ENCODE measurements at regions not wholly inside any gene's neighbourhood (a gene's known extent, or its start where the extent isn't known, plus 50 kb on each side); places are given as distances from the start of the nearest gene placed in this dataset.

DNA sequence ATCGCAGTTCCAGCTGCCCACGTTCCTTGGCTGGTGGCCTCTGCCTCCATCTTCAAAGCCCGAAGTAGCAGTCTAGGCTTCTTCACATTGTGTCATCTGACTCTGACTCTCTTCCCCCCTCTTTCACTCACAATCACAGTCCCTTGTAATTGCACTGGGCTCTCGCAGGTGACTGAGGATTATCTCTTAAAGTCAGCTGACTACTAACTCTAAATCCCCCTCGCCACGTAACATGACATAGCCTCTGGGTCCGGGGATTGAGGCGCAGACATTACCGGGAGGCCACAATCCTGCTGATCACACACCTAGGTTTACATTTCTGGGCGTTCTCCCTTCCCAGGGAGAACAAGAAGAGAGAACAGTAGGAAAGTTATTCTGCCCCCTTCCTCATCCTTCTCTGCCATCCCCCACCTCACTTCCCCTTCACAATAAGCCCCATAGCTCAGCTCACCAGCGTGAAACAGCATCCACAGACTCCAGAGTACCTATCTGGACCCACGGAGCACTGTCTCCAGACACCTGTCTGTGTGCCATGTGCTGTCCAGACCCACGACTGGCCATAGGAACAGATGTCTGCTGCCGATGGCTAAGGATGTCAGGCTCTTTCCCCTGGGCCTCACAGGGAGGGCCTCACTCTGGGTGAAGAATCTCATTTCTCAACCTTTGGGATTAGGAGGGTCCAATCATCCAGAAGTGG, 64.3 kb upstream of the FZD7 start:
- DNase-seq (ENCODE audit: low spot score), result no peak

DNA sequence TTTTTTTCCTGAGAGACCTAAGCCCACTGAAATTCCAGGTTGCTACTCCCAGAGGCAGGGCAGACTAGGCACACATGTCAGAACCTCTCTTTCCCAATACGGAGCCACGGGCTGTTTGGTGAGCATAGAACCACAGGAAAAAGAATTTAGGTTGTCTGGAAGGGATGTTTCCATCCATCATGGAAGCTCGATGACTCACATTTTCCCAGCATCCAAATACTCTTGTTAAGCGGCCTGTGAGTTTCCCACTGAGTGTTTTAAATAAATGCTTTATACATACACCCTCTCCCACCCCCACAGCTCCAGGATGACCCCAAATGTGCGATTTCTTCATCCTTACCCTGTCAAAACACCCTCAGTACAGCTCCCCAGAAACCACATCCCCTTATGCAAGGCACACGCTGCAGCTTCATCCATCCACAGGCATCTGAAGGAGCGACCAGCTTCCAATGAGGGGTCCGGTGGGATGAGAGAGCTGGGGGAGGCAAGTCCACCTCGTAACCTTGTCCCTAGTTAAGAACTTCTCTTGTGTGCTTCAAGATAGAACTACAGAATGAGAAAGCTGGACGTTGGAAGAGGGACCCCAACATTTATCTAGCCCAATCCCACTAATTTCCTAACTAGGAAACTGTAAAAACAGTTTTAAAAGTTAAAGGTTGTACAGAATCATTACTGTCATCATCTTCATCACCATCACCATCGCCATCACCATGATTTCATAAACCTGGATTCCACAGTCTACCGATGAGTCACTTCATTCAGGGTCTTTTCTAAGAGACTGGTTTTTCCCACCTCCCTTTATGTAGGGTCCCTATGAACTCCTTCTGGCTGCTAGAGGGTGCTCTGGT, 63.5 kb upstream of the FZD7 start:
- no peak for DNase-seq (ENCODE audit: low spot score)

DNA sequence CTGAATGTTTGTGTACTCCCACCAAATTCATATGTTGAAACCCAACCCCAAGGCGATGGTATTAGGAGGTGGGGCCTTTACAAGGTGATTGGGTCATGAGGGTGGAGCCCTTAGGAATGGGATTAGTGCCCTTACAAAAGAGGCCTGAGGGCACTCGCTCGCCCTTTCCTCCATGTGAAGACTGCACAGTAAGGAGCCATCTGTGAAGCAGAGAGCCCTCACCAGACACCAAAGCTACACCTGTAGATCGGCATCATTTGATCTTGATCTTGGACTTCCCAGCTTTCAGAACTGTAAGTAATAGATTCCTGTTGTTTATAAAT, 62.9 kb upstream of the FZD7 start:
- no peak for DNase-seq (ENCODE audit: low spot score)

DNA sequence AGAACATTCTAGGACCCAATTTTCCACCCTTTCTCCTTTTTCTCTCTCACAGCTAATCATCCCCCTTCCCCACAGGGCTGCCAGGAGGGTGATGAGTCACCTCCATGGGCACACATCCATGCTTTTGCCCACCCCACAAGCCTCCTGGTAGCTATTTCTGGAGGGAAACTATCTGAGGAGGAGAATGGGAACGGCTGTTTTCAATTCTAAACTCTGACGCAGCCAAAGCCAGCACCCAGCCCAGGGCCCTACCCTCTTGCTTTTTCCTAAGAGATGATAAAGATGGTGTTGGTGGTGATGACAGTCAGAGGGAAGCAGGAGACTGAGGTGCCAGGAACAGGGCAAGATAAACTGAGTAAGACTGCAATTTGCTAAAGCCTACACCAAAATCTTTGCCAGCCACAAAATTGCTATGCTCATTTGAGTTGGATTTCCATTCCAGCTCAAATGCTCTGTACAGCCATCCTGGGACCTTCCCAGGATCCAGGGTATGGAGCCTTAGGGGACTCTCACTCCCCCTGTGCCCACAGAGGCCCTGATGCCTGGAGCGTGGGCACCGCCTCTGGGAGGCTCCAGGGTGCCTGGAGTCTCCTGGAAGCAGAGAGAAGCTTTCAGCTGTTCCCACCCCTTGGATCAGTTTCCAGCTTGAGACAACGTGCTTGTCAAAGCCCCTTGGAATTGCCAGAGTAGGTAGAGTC, 62.0 kb upstream of the FZD7 start:
- no peak for DNase-seq (ENCODE audit: low spot score)

DNA sequence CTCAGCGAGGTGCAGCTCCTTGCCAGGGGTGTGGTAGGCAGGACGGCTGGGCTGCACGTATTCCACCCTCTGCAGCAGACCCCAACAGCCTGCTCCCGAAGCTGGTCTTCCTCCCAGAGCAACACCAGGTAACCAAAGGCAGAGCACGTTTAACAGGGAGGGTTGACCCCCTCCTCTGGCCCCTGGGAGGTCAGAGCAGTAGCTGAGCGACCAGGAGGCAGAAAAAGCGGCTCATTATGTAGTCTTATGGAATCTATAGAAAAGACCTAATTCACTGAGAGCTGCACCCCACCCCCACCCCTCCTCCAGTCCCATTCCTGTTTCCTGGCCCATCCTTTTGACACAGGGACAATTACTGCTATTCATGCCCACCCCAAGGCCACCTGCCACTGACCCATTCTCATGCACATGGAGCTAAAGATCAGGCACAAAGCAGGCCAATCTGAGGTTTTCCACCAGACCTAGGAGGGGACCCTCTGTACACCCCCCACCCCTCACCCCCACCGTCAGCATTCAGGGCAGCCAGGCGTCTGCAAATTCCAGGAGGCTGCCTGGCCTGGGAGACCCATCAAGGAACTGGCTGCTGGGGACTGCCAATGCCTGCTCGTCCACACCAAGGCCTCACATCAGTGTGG, 60.9 kb upstream of the FZD7 start:
- no peak for DNase-seq (ENCODE audit: low spot score)

DNA sequence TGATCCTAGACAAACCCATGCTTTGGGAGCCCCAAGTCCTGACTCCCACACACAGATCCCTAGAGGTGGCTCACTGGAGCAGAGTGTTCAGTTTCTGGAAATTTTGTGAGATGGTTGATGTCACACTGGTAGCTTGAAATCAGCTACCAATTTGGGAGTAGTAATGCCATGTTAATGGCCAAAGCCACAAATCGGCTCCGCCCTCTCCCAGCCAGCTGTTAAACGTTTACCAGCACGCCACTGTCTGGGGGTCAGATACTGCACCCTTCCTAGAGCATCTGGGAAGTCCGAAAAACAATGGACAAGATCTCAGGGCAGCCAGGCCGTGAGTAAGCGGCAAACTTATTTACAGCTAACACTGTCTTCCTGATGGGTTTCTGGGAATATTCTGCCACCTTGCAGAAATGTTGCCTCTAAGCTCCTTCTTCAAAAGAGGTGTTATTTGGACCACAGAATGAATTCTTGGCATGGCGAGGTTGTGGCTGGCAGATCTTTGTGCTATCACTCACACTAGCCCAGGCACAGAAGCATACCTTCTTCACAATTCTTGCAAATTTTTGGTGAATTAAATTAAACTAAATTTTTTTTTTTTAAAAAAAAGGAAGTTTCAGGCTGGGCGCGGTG, 60.2 kb upstream of the FZD7 start:
- no peak for DNase-seq (ENCODE audit: low spot score)

DNA sequence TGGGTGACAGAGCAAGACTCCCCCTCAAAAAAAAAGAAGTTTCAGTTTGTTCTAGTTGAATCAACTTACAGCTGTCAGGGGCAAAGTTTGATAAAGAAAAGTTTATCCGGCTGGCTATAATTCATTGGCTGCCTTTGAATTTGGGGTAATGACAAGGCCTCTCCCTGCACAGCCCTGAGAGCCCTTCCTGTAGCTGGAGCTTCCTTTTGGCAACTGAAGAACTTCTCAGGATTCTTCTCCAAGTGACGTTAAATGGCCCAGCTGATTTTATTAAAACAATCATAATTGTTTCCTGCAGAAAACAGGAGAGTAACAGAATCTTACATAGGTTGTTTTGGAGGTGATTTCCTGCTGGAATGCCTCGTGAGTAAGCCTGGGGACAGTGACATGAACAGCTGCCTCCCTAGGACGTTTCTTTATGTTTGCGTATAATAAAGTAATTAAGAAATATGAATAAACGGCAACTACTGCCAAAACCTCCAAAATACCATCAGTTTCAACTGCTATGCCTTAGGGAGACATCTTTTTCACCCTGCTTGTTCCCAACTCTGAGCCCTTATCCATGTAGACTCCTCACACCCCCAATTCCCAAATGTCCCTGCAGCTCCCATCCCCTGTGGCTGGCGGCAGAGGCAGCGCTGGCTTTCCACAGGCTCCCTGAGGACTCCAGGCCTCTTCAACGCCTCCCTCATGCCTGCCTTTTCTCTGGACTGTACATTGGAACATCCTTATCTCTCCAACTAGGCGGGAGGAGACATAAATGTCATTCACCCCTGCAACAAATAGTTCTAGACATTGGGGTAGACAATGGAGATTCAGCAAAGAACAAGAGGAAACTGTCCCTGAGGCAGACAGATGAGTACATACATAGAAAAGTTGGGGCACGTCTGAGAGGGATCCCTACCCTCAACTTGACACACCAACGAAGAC, 59.2 kb upstream of the FZD7 start:
- no peak for DNase-seq (ENCODE audit: low spot score)

DNA sequence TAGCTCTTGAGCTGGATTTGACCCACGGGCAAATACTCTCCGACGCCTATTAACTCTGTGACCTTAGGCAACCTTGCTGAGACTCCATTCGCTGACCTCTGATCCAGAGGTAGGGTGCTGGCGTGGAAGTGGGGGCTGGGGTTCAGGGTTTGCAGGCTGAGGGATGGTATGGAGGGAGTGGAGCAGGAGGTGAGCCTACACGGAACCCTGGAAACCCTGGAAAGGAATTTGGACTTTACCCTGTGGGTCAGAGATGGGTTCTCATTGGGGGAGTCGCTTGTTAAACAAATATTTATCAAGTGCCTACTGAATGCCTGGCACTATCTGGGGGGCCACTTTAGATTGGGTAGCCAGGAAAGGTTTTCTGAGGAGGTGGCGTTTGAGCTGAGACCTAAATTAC, 58.2 kb upstream of the FZD7 start:
- DNase-seq (ENCODE audit: low spot score), result no peak

DNA sequence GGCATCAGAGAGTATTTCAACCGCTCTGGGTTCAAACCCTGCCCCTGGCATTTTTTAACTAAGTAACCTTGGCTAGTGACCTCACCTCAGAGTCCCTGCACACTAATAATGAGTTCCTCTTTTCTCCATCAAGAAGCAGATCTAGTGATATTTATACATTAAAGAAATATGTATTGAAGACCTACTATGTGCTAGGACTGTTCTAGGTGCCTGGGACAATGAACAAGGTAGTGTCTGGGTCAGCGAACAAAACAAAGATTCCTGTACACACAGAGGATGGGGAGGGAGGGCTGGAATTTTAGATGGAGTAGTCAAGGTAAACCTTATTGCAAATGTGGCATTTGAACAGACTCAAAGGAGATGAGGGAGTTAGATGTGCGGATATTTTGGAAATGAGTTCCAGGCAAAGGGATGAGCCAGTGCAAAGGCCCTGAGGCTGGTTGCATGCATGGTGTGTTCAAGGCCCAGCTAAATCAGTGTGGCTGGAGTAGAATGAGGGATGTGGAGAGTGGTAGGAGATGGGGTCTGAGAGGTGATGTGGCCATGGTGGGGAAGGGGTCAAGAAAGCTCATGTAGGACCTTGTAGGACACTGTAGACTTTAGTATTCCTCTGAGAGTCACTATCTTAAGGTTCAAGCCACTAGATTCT, 57.6 kb upstream of the FZD7 start:
- no peak for DNase-seq (ENCODE audit: low spot score)

DNA sequence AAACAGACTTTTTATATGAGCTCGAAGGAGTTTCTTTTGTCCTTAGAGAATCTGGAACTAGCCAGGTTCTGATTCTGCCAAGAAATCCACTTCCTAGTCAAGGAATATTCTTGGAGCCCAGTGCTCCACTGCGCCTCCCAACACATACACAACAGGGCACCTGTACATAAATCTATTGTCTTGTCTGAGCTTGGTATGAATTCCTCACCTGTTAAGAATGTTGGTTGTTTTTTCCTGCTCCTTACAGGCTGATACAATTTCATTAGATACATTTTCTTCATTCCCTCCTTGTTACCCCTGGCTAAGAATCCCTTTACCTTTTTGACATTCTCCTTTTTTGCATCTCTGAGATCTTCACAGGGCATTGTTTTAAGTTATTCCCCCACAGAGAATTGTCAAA, 56.0 kb upstream of the FZD7 start:
- no peak for DNase-seq (ENCODE audit: low spot score)

DNA sequence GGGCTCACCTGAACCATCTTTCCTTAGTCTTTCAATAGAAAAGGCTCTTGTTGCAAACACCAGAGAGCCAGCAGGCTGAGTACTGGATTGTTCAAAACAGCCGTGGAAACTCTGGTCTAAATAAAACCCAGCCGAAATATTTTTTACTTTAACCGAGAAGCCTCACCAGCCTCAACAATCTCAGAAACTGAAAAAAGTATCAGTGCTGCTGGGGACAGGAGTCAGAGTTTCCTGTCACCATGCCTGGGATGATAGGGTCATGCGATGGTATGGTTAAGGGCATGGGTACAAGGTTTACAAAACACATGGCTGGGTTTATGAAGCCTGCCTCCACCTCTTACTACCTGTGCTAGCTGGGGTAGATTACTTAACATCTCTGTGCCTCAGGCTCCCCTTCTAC, 55.3 kb upstream of the FZD7 start:
- no peak for DNase-seq (ENCODE audit: low spot score)

DNA sequence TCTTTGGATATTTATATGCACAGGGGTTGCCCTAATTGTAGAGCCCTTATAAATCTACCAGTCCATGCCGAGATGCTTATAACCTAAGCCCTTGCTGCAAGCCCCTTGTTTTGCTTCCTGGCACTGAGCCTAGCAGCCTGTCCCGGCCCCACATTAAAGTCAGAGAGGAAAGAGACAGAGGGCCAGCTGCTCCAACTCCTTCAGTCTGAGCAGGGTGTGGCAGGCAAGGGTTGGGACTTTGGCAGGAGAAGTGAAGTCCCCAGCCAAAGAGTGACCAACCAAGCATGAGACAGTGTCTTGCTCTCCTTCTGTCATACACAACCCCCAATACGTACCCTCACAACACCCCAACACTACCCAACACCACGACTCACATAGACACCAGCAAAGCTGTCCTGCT, 54.7 kb upstream of the FZD7 start:
- no peak for DNase-seq (ENCODE audit: low spot score)

DNA sequence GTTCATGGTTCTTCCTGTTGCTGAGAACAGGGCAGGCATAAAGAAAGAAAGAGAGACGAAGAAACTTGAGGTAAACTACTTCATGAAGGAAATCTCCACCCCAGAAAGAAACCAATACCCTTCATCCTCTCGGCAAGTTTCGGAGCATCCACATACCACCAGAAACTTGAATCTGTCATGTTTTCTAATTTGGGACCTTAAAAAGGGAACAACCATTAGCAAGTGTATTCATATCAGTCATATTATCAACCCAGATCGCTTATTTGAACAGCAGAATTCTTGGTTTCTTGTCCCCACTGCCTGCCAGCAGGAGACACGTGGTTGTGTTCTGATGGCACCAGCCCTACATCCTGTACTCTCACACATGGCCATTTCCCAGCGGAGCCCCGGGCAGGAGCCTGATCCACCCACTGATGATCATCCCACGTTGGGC, 53.2 kb upstream of the FZD7 start:
- DNase-seq (ENCODE audit: low spot score), result no peak

DNA sequence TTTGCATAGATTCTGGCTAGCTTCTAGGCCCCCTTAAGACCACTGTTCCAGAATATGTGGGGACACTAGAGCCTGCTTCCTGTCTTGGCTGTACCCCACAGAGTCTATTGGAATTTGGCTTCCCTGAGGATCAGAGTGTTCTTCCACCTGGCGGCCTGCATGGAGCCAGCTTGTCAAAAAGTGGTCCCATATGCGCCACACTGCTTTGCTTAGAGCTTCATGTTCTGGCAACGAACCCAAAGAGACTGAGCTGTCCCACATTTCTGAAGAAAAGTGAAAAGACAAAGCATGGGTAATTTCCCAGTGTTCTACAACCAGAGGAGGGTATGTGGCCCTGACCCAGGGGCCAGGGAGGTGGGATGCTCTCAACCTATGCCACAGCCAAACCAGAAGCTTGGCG, 52.7 kb upstream of the FZD7 start:
- no peak for DNase-seq (ENCODE audit: low spot score)

DNA sequence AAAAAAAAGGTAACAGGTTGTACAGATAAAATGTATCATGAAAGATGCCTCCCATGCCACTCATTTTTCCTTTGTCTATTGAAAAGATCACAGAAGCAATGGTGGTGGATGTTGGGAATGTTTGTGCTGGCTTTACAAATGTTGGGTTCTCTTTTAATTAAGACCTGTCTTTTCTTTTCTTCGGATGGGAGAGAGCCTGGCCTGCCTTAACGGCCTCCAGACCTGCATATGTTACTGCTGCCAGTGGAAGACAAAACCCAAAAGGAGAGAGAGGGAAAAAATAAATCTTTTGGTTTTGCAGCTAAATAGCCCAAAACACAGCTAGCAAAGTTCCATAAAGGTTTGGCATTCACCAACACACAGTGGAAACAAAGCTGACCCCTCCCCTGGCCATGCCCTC, 50.5 kb upstream of the FZD7 start:
- DNase-seq (ENCODE audit: low spot score), result no peak

DNA sequence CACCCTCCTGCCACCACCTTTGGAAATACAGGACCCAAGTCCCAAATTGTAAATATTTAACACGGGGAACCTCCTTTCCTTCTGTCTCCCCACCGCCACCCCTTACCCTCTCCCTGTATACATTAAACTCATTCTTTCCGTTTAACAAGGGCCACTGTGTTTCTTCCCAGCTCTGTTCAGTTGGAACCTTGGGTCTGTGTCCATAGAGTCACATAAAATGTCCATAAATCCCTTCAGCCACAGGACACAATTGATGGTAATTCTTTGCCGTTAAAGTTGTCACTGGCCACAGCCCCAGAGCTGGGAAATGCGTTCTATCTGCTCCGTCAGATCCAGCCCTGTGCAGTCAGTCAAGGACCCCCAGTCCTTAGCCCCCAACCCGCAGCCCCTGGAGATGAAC, 49.9 kb upstream of the FZD7 start:
- DNase-seq (ENCODE audit: low spot score), result peak; percentile 12
